ENCODE measurements at regions not wholly inside any gene's neighbourhood (a gene's known extent, or its start where the extent isn't known, plus 50 kb on each side); places are given as distances from the start of the nearest gene placed in this dataset.

GRCh38 chr2:8494151-8494550 lies 187.7 kb upstream of the ID2 start:
- TF ChIP-seq CTCF (IDR thresholded peaks at IDR 0.05 in 2 of 3, conservative IDR thresholded peaks at IDR 0.05 in 1 of 3; ENCODE audit: insufficient read depth in 2 of 3, low read depth in 1 of 3, low read length in 3 of 3), result no peak
- no peak for TF ChIP-seq CBX8 (IDR thresholded peaks at IDR 0.05; ENCODE audit: borderline replicate concordance, extremely low read depth, low read depth, low read length, poor library complexity, severe bottlenecking)
- no peak for TF ChIP-seq NBN (IDR thresholded peaks at IDR 0.05; ENCODE audit: low read depth)
- TF ChIP-seq SMC3 (conservative IDR thresholded peaks at IDR 0.05; ENCODE audit: insufficient read depth, low read depth, low read length), result no peak
- TF ChIP-seq RFX1 (IDR thresholded peaks at IDR 0.05), result no peak
- no peak for TF ChIP-seq STAG1 (CRISPR knock-in tag; IDR thresholded peaks at IDR 0.05; ENCODE audit: borderline replicate concordance)
- no peak for TF ChIP-seq ETV5 (CRISPR knock-in tag; IDR thresholded peaks at IDR 0.05; ENCODE audit: low read depth)
- no peak for TF ChIP-seq KLF10 (CRISPR knock-in tag; IDR thresholded peaks at IDR 0.05)
- no peak for TF ChIP-seq EZH2 (IDR thresholded peaks at IDR 0.05; ENCODE audit: borderline replicate concordance, low read depth, low read length)
- TF ChIP-seq CREB1 (IDR thresholded peaks at IDR 0.05), result no peak
- TF ChIP-seq CREB1 (CRISPR knock-in tag; IDR thresholded peaks at IDR 0.05), result no peak
- no peak for TF ChIP-seq NR2F6 (CRISPR knock-in tag; IDR thresholded peaks at IDR 0.05)

All from K562 (cell line).